ENCODE measurements at regions not wholly inside any gene's neighbourhood (a gene's known extent, or its start where the extent isn't known, plus 50 kb on each side); places are given as distances from the start of the nearest gene placed in this dataset.

DNA sequence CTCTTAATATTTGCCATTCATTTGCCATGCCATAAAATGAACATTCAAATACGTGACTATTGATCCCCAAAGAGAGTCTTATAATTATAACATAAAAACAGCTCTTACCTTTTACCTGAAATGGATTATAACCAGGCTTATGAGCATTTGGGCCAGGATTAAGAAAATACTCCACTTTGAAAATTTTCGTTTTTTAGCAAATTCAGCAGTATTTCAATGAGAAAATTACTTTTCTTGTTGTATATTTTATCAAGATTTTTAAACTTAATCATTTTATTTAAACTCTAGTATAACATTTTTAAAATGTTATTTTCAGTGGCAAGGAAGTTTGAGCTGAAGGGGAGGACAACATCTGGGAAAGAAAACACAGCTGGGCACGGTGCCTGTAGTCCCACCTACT lies 59.0 kb upstream of the RAPGEF2 start:
- Histone ChIP-seq H3K36me3 (ENCODE audit: control insufficient read depth, insufficient read depth, low read length) (no peaks in the 10 kb centered on the region), H3K9me3 (no peaks in the 10 kb centered on the region), H3K27me3 (replicated peaks; ENCODE audit: control insufficient read depth, insufficient read depth, low read length) (no peaks in the 10 kb centered on the region), H3K4me1 (peaks cover 23% of the 10 kb centered on the region), H3K4me3 (ENCODE audit: low read depth, low read length) (no peak overlapping the region)
- POLR2A ChIA-PET: no interaction called here
- intact Hi-C loops (cut with micrococcal nuclease; ENCODE audit: unreplicated experiment): loop anchor here (10.0 kb wide), 1 partner anchor 369 kb away; the partner anchor contains the start of genes C4orf46 and ETFDH
- Mint-ChIP-seq H3K36me3 (ENCODE audit: insufficient read depth, unreplicated experiment) (peaks cover 6% of the 10 kb centered on the region), H3K9me3 (ENCODE audit: unreplicated experiment) (no peaks in the 10 kb centered on the region), H3K4me1 (ENCODE audit: low read depth, unreplicated experiment) (peaks cover 17% of the 10 kb centered on the region), H3K27me3 (ENCODE audit: insufficient read depth, unreplicated experiment) (no peaks in the 10 kb centered on the region), H3K4me3 (ENCODE audit: unreplicated experiment) (no peak overlapping the region), H3K27ac (ENCODE audit: unreplicated experiment) (no peak overlapping the region)
- BruUV-seq (replicated peaks): no TSS peak
- no peak for DNase-seq
- TF ChIP-seq, protein P1, sequence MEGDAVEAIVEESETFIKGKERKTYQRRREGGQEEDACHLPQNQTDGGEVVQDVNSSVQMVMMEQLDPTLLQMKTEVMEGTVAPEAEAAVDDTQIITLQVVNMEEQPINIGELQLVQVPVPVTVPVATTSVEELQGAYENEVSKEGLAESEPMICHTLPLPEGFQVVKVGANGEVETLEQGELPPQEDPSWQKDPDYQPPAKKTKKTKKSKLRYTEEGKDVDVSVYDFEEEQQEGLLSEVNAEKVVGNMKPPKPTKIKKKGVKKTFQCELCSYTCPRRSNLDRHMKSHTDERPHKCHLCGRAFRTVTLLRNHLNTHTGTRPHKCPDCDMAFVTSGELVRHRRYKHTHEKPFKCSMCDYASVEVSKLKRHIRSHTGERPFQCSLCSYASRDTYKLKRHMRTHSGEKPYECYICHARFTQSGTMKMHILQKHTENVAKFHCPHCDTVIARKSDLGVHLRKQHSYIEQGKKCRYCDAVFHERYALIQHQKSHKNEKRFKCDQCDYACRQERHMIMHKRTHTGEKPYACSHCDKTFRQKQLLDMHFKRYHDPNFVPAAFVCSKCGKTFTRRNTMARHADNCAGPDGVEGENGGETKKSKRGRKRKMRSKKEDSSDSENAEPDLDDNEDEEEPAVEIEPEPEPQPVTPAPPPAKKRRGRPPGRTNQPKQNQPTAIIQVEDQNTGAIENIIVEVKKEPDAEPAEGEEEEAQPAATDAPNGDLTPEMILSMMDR (IDR thresholded peaks at IDR 0.05; ENCODE audit: insufficient read depth in 1 of 2, low read depth in 1 of 2, low read length in 1 of 2, severe bottlenecking in 1 of 2, unreplicated experiment in 1 of 2): no peak
- CTCF ChIA-PET: no interaction called here

DNA sequence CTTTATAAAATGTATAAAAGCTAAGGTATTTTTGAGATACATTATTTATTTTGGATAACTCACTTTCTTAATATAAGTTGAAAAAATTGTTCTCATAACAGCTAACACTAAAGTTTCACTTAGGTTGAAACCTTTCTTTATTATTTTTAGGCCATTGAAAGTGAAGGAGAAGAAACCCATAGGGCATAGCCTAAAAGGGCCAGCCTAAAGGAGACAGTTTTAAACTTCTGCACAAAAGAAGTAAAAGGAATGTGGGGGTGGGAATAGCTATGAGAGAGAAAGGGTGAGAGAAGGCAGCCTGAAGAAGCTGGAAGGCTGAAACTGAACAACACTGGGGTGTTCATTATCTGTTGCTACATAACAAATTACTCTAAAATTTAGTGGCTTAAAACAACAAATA lies 57.6 kb upstream of the RAPGEF2 start:
- Histone ChIP-seq H3K4me3 (ENCODE audit: low read depth, low read length) (no peak overlapping the region), H3K36me3 (ENCODE audit: control insufficient read depth, insufficient read depth, low read length) (no peaks in the 10 kb centered on the region), H3K9me3 (no peaks in the 10 kb centered on the region), H3K4me1 (peaks cover 23% of the 10 kb centered on the region), H3K27me3 (replicated peaks; ENCODE audit: control insufficient read depth, insufficient read depth, low read length) (no peaks in the 10 kb centered on the region)
- H3K27ac Mint-ChIP-seq (ENCODE audit: unreplicated experiment): no peak overlapping the region
- H3K9me3 Mint-ChIP-seq (ENCODE audit: unreplicated experiment): no peaks in the 10 kb centered on the region
- intact Hi-C loops (cut with micrococcal nuclease; ENCODE audit: unreplicated experiment): loop anchor here (5.0 to 10.0 kb wide), 2 partner anchors 38 to 371 kb away; partner anchors contain the start of genes C4orf46 and ETFDH
- peaks cover 22% of the 10 kb centered on the region for H3K4me1 Mint-ChIP-seq (ENCODE audit: low read depth, unreplicated experiment)
- POLR2A ChIA-PET: no interaction called here
- TF ChIP-seq, protein P1 (IDR thresholded peaks at IDR 0.05; ENCODE audit: insufficient read depth in 1 of 2, low read depth in 1 of 2, low read length in 1 of 2, severe bottlenecking in 1 of 2, unreplicated experiment in 1 of 2): no peak
- no peaks in the 10 kb centered on the region for H3K27me3 Mint-ChIP-seq (ENCODE audit: insufficient read depth, unreplicated experiment)
- H3K36me3 Mint-ChIP-seq (ENCODE audit: insufficient read depth, unreplicated experiment): peaks cover 6% of the 10 kb centered on the region
- no TSS peak for BruUV-seq (replicated peaks)
- CTCF ChIA-PET: no interaction called here
- DNase-seq: no peak
- H3K4me3 Mint-ChIP-seq (ENCODE audit: unreplicated experiment): no peak overlapping the region

DNA sequence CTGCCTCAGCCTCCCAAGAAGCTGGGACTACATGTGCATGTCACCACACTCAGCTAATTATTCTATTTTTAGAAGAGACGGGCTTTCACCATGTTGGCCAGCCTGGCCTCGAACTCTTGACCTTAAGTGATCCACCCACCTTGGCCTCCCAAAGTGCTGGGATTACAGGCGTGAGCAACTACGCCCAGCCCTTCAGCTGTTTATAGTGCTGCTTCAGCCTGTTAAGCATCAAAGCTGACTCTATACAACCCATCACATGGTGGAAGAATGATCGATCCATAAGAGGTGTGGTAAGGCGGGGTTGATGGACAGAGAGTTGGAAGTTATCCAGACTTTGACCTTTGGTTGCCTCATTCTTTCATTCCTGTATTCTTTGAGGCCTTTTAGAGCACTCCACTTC lies 56.2 kb upstream of the RAPGEF2 start:
- no peak overlapping the region for H3K27ac Mint-ChIP-seq (ENCODE audit: unreplicated experiment)
- no peaks in the 10 kb centered on the region for H3K27me3 Mint-ChIP-seq (ENCODE audit: insufficient read depth, unreplicated experiment)
- no peak overlapping the region for H3K4me3 Mint-ChIP-seq (ENCODE audit: unreplicated experiment)
- peak; percentile 53 to 59 for DNase-seq
- no peaks in the 10 kb centered on the region for H3K9me3 ChIP-seq
- intact Hi-C loops (cut with micrococcal nuclease; ENCODE audit: unreplicated experiment): loop anchor here (5.0 to 10.0 kb wide), 2 partner anchors 39 to 372 kb away; partner anchors contain the start of genes C4orf46 and ETFDH
- TF ChIP-seq, protein P1 (IDR thresholded peaks at IDR 0.05; ENCODE audit: insufficient read depth in 1 of 2, low read depth in 1 of 2, low read length in 1 of 2, severe bottlenecking in 1 of 2, unreplicated experiment in 1 of 2): no peak
- ChIA-PET CTCF (no interaction called here), POLR2A (no interaction called here)
- peaks cover 23% of the 10 kb centered on the region for H3K4me1 ChIP-seq
- H3K4me1 Mint-ChIP-seq (ENCODE audit: low read depth, unreplicated experiment): peaks cover 24% of the 10 kb centered on the region
- H3K9me3 Mint-ChIP-seq (ENCODE audit: unreplicated experiment): no peaks in the 10 kb centered on the region
- H3K27me3 ChIP-seq (replicated peaks; ENCODE audit: control insufficient read depth, insufficient read depth, low read length): no peaks in the 10 kb centered on the region
- no TSS peak for BruUV-seq (replicated peaks)
- no peaks in the 10 kb centered on the region for H3K36me3 ChIP-seq (ENCODE audit: control insufficient read depth, insufficient read depth, low read length)
- H3K36me3 Mint-ChIP-seq (ENCODE audit: insufficient read depth, unreplicated experiment): peaks cover 6% of the 10 kb centered on the region
- H3K4me3 ChIP-seq (ENCODE audit: low read depth, low read length): no peak overlapping the region

All from Caco-2 (cell line).